ENCODE measurements at regions not wholly inside any gene's neighbourhood (a gene's known extent, or its start where the extent isn't known, plus 50 kb on each side); places are given as distances from the start of the nearest gene placed in this dataset.

- no peak overlapping the region for H3K27ac ChIP-seq
- H3K4me1 ChIP-seq, result no peaks in the 10 kb centered on the region
- DNase-seq, result no peak
- WGBS (ENCODE audit: insufficient coverage, low coverage, low lambda C conversion rate, missing lambda C conversion rate), result 87% methylated on average over 1 of the region's 1 CpG
- no peaks in the 10 kb centered on the region for H3K9me3 ChIP-seq
- intact Hi-C loops (cut with DNase I), result no loop called here
- ATAC-seq, result no peak
- H3K36me3 ChIP-seq, result no peaks in the 10 kb centered on the region
- TF ChIP-seq CTCF (IDR thresholded peaks at IDR 0.05), result no peak
- TF ChIP-seq POLR2A (IDR thresholded peaks at IDR 0.05), result no peak
- H3K4me3 ChIP-seq, result no peak overlapping the region
- H3K27me3 ChIP-seq, result no peaks in the 10 kb centered on the region
Observed at GRCh38 chr1:183726825-183727224, 73.7 kb upstream of the APOBEC4 start.

- no peaks in the 10 kb centered on the region for H3K27me3 ChIP-seq
- intact Hi-C loops (cut with DNase I), result no loop called here
- no peak overlapping the region for H3K27ac ChIP-seq
- DNase-seq, result no peak
- no peak for ATAC-seq
- TF ChIP-seq POLR2A (IDR thresholded peaks at IDR 0.05) (no peak), CTCF (IDR thresholded peaks at IDR 0.05) (no peak)
- no peaks in the 10 kb centered on the region for H3K9me3 ChIP-seq
- no peaks in the 10 kb centered on the region for H3K4me1 ChIP-seq
- H3K4me3 ChIP-seq, result no peak overlapping the region
- H3K36me3 ChIP-seq, result no peaks in the 10 kb centered on the region
- WGBS (ENCODE audit: insufficient coverage, low coverage, low lambda C conversion rate, missing lambda C conversion rate), result 100% methylated on average over 3 of the region's 5 CpGs
Observed at GRCh38 chr1:183724350-183725042, 71.4 kb upstream of the APOBEC4 start.

GRCh38 chr1:183723571-183723970 is 70.5 kb upstream of the APOBEC4 start:
- no peak for TF ChIP-seq POLR2A (IDR thresholded peaks at IDR 0.05)
- TF ChIP-seq CTCF (IDR thresholded peaks at IDR 0.05), result no peak
- Histone ChIP-seq H3K27ac (no peak overlapping the region), H3K36me3 (no peaks in the 10 kb centered on the region), H3K4me1 (no peaks in the 10 kb centered on the region), H3K27me3 (no peaks in the 10 kb centered on the region), H3K9me3 (no peaks in the 10 kb centered on the region), H3K4me3 (no peak overlapping the region)
- intact Hi-C loops (cut with DNase I), result no loop called here
- DNase-seq, result no peak
- 86% methylated on average over 1 of the region's 2 CpGs for WGBS (ENCODE audit: insufficient coverage, low coverage, low lambda C conversion rate, missing lambda C conversion rate)
- ATAC-seq, result no peak

GRCh38 chr1:183721041-183721440 is 67.9 kb upstream of the APOBEC4 start:
- no peaks in the 10 kb centered on the region for H3K4me1 ChIP-seq
- no peak overlapping the region for H3K27ac ChIP-seq
- no peaks in the 10 kb centered on the region for H3K27me3 ChIP-seq
- H3K9me3 ChIP-seq, result no peaks in the 10 kb centered on the region
- H3K4me3 ChIP-seq, result no peak overlapping the region
- intact Hi-C loops (cut with DNase I), result no loop called here
- no peaks in the 10 kb centered on the region for H3K36me3 ChIP-seq
- ATAC-seq (no peak), DNase-seq (no peak)
- no peak for TF ChIP-seq CTCF (IDR thresholded peaks at IDR 0.05)
- no peak for TF ChIP-seq POLR2A (IDR thresholded peaks at IDR 0.05)
- WGBS (ENCODE audit: insufficient coverage, low coverage, low lambda C conversion rate, missing lambda C conversion rate), result 29% methylated on average over 1 of the region's 1 CpG

GRCh38 chr1:183720028-183720427 is 66.9 kb upstream of the APOBEC4 start:
- ATAC-seq (no peak), DNase-seq (no peak)
- H3K27me3 ChIP-seq, result no peaks in the 10 kb centered on the region
- intact Hi-C loops (cut with DNase I), result no loop called here
- no peaks in the 10 kb centered on the region for H3K9me3 ChIP-seq
- no peaks in the 10 kb centered on the region for H3K36me3 ChIP-seq
- WGBS (ENCODE audit: insufficient coverage, low coverage, low lambda C conversion rate, missing lambda C conversion rate), result 78% methylated on average over 3 of the region's 3 CpGs
- no peaks in the 10 kb centered on the region for H3K4me1 ChIP-seq
- H3K27ac ChIP-seq, result no peak overlapping the region
- TF ChIP-seq CTCF (IDR thresholded peaks at IDR 0.05) (no peak), POLR2A (IDR thresholded peaks at IDR 0.05) (no peak)
- no peak overlapping the region for H3K4me3 ChIP-seq
